ENCODE measurements at regions not wholly inside any gene's neighbourhood (a gene's known extent, or its start where the extent isn't known, plus 50 kb on each side); places are given as distances from the start of the nearest gene placed in this dataset.

DNA sequence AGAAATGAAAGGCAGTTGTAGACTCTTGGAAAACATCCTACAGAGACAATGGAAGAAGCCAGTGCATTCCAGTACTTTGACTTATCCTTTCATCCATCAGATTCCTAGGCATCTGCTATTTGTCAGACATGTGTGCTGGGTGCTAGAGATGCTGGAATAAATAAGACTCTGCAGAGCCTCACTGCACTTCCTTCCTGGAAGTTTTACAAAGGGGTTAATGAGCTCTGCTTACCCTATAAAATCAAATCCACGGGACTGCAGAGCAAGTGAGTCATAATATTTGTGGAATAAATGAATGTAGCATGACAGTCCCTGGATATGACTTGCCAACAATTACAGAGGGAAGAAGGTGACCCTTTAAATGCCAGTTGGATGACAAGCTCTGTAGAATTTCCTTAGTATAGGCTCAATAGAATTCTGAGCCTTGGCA is 52.7 kb upstream of the NPAS2 start:
- no peak overlapping the region for H3K4me3 Mint-ChIP-seq
- no peaks in the 10 kb centered on the region for H3K4me1 Mint-ChIP-seq
- Histone ChIP-seq H3K4me1 (no peaks in the 10 kb centered on the region), H3K27ac (no peak overlapping the region), H3F3A (ENCODE audit: low read depth) (no peaks in the 10 kb centered on the region), H2AFZ (replicated peaks) (no peak overlapping the region), H3K36me3 (no peaks in the 10 kb centered on the region), H3K4me2 (no peak overlapping the region), H3K4me3 (no peak overlapping the region), H3K9me3 (ENCODE audit: low read depth) (no peaks in the 10 kb centered on the region), H3K9ac (no peak overlapping the region), H3K79me2 (ENCODE audit: low read depth) (no peaks in the 10 kb centered on the region), H3K27me3 (no peaks in the 10 kb centered on the region), H4K20me1 (ENCODE audit: low read depth) (no peaks in the 10 kb centered on the region)
- H3K27me3 Mint-ChIP-seq (ENCODE audit: insufficient read depth, low read depth): peaks cover 2% of the 10 kb centered on the region
- no peaks in the 10 kb centered on the region for H3K36me3 Mint-ChIP-seq
- TF ChIP-seq EZH2phosphoT487 (IDR thresholded peaks at IDR 0.05) (no peak), EZH2 (IDR thresholded peaks at IDR 0.05) (no peak)
- TF ChIP-seq, protein P1, sequence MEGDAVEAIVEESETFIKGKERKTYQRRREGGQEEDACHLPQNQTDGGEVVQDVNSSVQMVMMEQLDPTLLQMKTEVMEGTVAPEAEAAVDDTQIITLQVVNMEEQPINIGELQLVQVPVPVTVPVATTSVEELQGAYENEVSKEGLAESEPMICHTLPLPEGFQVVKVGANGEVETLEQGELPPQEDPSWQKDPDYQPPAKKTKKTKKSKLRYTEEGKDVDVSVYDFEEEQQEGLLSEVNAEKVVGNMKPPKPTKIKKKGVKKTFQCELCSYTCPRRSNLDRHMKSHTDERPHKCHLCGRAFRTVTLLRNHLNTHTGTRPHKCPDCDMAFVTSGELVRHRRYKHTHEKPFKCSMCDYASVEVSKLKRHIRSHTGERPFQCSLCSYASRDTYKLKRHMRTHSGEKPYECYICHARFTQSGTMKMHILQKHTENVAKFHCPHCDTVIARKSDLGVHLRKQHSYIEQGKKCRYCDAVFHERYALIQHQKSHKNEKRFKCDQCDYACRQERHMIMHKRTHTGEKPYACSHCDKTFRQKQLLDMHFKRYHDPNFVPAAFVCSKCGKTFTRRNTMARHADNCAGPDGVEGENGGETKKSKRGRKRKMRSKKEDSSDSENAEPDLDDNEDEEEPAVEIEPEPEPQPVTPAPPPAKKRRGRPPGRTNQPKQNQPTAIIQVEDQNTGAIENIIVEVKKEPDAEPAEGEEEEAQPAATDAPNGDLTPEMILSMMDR (IDR thresholded peaks at IDR 0.05): no peak
- H3K9me3 Mint-ChIP-seq: no peaks in the 10 kb centered on the region
- H3K27ac Mint-ChIP-seq: no peak overlapping the region
- DNase-seq (ENCODE audit: low spot score): no peak

- H3K4me2 ChIP-seq: no peak overlapping the region
Measured at GRCh38 chr2:100767810-100768806, 51.8 kb upstream of the NPAS2 start.

More at GRCh38 chr2:100767810-100768806, 51.8 kb upstream of the NPAS2 start:
- no peak overlapping the region for H3K9ac ChIP-seq
- H3K27me3 ChIP-seq: no peaks in the 10 kb centered on the region
- no peak overlapping the region for H3K27ac ChIP-seq
- Mint-ChIP-seq H3K27me3 (ENCODE audit: insufficient read depth, low read depth) (peaks cover 2% of the 10 kb centered on the region), H3K4me3 (no peak overlapping the region), H3K27ac (no peak overlapping the region), H3K4me1 (no peaks in the 10 kb centered on the region), H3K9me3 (no peaks in the 10 kb centered on the region), H3K36me3 (no peaks in the 10 kb centered on the region)
- H4K20me1 ChIP-seq (ENCODE audit: low read depth): no peaks in the 10 kb centered on the region
- H3K4me1 ChIP-seq: no peaks in the 10 kb centered on the region
- TF ChIP-seq EZH2 (IDR thresholded peaks at IDR 0.05) (no peak), EZH2phosphoT487 (IDR thresholded peaks at IDR 0.05) (no peak)
- TF ChIP-seq, protein P1 (IDR thresholded peaks at IDR 0.05): no peak
- no peaks in the 10 kb centered on the region for H3K79me2 ChIP-seq (ENCODE audit: low read depth)
- H3K4me3 ChIP-seq: no peak overlapping the region
- DNase-seq (ENCODE audit: low spot score): no peak
- H2AFZ ChIP-seq (replicated peaks): no peak overlapping the region
- no peaks in the 10 kb centered on the region for H3F3A ChIP-seq (ENCODE audit: low read depth)
- H3K36me3 ChIP-seq: no peaks in the 10 kb centered on the region
- no peaks in the 10 kb centered on the region for H3K9me3 ChIP-seq (ENCODE audit: low read depth)
